GM18868 (cell line): ENCODE measurements at regions not wholly inside any gene's neighbourhood (a gene's known extent, or its start where the extent isn't known, plus 50 kb on each side); places are given as distances from the start of the nearest gene placed in this dataset.
"Not testable (repeated sequence)": the region's sequence is repeated elsewhere in the genome, so short reads cannot be mapped to it uniquely, and the experiment has no call there.

ENCODE experiments used
- ATAC-seq: cut with Tn5 transposase; IDR thresholded peaks from one replicate; pipeline ENCODE4 v1.9.1; 2021; ENCODE audit warnings: mild to moderate bottlenecking, moderate library complexity; ENCODE audit not compliant: unreplicated experiment

- ATAC-seq, result no peak
Observed at GRCh38 chr11:116066777-116067176, 562.6 kb upstream of the CADM1 start.

- ATAC-seq, result peak; percentile 57
Observed at GRCh38 chr11:116065986-116066385, 561.8 kb upstream of the CADM1 start.

DNA sequence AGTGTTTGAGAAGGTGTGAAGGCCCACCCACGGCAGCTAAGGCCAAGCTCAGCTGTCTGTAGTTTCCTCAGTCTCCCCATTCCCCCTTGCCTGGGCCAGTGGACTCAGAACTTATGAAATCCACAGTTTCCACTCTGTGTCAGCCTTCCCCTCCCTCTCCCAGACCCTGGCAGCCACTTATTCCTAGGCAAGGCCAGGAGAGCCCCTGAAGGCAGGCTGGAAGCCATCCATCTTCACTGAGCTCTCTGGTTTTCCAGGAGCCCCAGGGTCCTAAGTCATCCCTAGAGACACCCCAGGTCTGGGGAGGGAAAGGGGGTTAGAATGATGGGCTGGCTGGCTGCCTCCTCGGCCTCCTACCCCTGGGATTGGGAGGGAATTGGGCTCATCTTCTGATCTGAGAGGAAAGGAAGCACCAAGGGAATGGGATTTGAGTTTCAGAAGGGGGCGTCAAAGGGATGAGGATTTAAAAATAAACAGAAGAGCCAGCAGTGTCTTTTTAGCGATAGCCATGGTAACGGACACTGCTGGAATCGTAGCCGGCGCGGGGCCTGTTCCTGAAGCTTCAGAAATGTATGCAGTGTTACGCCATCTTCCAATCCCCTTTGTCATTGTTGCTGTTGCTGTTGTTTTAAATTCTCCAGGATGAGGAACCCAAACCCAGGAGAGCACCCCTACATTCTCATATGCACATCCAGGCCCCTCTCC lies 561.1 kb upstream of the CADM1 start:
- no peak for ATAC-seq

GRCh38 chr11:116062490-116063171 lies 558.4 kb upstream of the CADM1 start:
- ATAC-seq, result no peak

GRCh38 chr11:116062129-116062489 lies 557.9 kb upstream of the CADM1 start:
- no peak for ATAC-seq

DNA sequence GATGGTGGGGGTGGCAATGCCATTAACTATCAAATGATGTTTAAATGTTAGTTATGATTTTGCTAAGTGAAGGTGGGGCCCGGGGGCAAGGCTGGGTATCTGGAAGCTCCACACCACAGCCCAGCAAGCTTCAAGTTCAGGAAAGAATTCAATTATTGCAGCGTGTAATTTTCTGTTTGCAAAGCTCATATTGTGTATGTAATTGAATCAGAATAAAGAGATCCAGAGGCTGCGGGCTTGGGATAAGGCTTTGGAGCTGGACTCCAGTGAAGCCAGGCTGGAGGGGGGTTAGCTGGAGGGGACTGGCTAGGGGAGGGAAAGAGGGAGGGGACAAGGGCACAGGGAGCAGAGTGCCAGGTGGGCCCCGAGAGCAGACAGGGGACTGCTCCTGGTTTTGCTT lies 557.1 kb upstream of the CADM1 start:
- no peak for ATAC-seq

DNA sequence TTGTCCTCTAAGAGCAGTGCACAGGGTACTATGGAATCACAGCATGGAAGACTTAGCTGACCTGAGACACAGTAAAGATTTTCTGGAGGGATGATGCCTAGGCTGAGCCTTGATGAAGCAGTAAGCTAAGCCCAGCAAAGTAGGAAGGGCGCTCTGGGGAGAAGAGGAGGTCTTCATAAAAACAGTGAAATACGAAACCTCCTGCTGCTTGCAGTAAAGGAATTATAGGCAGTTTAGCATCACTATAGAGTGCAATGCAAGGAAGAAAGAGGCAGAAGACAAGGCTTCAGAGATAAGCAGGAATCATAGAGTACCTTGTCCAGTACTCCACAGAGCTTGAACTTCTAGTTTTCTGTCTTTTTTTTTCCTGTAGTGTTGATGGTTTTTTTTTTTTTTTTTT lies 555.7 kb upstream of the CADM1 start:
- ATAC-seq, result no peak

DNA sequence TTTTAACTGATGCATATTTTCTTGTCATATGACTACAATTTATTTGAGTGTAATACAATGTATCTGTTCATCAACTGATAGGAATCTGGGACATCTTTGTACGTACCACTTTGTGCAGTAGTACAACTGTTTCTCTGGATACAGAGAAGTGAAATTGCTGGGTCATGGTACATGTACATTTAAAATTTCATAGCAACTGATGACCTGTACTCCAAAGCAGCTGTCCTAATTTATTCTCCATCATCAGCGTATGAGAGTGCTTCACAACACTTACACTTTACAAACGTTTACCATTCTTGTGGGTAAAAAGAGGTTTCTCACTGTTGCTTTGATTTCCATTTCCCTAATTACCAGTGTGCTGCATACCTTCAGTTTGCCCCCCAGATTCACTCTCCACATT lies 552.8 kb upstream of the CADM1 start:
- no peak for ATAC-seq

GRCh38 chr11:116055064-116055463 lies 550.8 kb upstream of the CADM1 start:
- no peak for ATAC-seq

GRCh38 chr11:116053548-116053919 lies 549.3 kb upstream of the CADM1 start:
- ATAC-seq, result no peak

DNA sequence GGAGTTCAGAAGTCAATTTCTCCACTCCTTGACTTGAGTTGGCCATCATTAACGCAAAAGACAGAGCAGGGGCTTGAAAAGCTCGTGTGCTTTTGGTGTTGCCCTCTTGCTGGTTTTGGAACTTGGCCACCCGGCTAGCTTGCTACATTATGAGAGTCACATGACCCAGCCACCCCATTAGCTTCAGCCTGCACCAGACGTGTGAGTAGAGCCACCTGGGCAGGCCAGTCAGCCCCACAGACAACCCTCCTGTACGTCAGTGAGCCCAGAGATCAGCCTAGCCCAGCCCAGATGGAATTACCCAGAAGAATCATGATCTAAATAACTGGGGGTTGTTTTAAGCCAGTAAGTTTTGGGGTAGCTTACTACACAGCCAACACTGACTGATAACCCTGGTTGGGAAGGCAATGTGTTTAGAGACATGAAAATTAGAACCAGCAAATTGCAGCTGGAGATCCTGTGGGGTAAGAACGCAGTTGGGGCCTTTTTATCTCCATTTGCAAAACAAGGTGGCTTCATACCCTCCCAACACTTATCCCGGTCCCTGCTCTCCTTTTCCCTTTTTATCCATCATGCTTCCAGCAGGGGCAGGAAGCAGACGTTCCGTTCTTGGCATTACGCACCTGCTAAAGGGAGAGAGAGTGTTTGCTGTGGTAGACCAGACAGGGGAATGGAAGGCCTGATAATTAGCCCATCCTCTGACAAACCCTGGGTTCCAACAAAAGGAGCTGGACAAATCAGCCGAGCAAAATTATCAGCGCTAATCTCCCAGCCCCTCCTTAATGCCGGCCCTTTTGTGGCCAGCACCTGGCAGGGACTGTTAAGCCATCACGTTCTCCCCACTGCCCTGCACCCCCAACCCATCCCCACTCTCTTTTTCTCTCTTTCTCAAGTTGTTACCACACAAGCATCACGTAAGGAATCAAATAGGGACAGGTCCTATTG lies 548.7 kb upstream of the CADM1 start:
- ATAC-seq, result no peak

GRCh38 chr11:116051494-116051893 lies 547.3 kb upstream of the CADM1 start:
- ATAC-seq, result no peak

- no peak for ATAC-seq
Observed at GRCh38 chr11:116049383-116049782, 545.2 kb upstream of the CADM1 start.

DNA sequence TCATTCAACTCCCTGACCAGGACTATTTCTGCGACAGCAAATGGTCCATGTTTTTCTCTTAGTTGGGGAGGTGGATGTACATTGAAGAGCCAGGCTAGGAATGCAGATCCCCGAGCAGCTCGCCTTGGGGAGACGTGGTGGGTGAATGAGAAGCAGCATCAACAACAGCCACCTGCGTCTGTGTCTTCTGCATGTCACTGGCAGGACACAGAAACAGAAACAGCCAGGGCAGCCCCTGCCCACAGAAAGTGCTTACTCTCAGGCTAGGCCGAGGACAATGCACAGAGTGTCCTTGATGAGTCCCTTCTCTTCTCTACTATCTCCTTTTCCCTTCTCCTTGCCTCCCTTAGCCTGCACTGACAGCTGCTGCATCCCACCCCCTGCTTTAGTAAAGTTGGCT lies 541.9 kb upstream of the CADM1 start:
- ATAC-seq, result no peak

DNA sequence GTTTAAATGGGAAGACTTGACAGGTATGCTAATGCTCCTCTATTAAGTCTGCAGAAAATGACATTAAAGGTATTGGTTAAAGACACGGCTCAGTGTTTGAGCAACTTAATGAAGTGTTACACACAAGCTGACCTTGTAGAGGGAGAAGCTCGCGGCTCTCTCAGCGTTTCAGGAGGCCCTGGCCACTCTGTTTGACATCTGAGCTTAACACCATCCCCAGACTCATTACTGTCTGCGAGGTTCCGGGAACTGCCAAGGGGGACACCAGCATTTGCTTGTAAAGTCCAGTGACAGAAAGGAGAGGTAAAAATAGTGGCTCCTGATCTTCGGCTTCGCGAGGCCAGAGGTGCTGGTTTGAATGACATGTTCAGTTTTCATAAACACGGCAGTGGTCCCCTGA lies 540.7 kb upstream of the CADM1 start:
- ATAC-seq, result no peak

- ATAC-seq, result no peak
Observed at GRCh38 chr11:116044520-116044919, 540.3 kb upstream of the CADM1 start.

DNA sequence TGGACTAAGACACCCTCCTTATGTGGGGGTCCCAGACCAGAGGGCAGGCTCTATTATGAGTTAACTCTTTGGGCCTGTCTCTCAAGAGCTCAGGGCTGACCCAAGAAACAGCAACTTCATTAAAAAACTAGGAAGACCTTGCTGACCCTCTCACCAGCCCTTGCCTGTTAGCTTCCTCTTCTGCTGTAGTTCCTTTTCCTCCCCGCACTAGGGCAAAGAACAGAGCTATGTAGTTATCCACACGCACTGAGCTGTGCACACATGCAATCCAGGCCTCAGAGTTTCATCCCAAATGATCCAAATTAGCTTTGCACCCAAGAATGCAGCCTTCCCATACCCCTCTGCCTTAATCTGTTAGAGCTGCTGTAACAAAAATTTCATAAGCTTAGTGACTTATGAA lies 539.6 kb upstream of the CADM1 start:
- ATAC-seq, result no peak

- ATAC-seq, result not testable (repeated sequence)
Observed at GRCh38 chr11:116043059-116043458, 538.8 kb upstream of the CADM1 start.

DNA sequence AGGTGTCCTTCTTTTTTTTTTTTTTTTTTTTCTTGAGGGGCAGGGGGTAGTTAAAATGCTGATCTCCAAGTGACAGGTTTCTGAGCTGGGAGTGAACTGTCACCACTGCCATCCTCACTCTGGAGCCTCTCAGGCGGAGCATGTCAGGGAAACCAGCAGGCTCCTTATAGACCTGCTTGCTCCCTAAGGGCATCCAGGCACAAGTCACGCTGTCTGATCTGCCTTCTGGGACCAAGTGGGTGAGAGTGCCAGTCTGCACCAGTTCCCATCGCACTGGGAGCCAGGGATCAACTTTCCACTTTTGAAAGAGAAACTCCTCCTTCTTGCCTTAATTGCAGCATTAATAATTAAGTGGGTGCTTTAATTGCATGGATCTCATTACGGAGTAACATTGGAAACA lies 537.9 kb upstream of the CADM1 start:
- ATAC-seq, result no peak

DNA sequence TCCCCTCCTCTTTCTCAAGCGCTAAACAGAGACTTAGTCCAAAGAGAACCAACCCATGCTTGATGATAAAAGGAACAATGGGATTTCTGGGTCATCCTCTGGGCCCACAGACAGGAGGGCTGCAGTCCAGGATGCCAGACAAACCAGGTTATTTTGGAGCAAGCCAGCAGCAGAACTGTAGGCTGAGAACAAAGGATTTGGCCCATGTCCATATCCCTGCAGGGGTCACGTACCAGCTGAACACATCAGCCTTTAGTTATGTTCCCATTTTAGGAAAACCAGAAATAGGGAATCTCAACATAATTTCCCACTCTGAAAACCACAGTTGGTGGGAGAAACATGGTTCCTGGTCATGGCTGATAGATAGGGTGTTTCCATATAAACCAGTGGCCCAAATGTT lies 533.6 kb upstream of the CADM1 start:
- ATAC-seq, result no peak

DNA sequence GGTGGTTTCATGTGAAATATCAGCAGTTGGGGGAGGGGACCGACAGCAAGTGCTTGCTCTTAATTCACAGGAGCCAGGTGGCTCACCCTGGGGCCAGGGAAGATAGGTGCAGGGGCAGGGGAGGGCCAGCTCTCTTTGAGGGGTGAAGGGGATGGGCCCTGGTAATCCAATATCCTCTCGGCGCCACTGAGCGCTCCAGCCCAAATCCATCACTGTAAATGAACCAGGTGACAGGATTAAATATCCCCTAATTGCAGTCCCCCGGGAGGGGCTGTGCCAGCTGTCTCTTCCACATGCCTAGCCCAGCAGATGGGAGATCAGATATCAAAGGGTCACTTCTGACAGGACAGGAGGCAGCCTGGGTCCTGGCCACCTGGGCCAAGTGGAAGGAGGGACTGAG lies 531.8 kb upstream of the CADM1 start:
- no peak for ATAC-seq
